Endothelial cell of umbilical vein (primary cell): ENCODE measurements at regions not wholly inside any gene's neighbourhood (a gene's known extent, or its start where the extent isn't known, plus 50 kb on each side); places are given as distances from the start of the nearest gene placed in this dataset.

ENCODE experiments used
- BruUV-seq: library from RNA; stranded (reverse); fragments of 400-500 nt; replicated peaks from 2 replicates; lab custom pipeline; 2021; lab: Mats Ljungman, UMichigan
- CTCF ChIA-PET: fragments of 300-600, 350-600 bp; sonication (Branson Sonifier 250); formaldehyde crosslinking; loops from one replicate; lab custom pipeline; 2021; ENCODE audit warnings: antibody characterized with exemption, inconsistent platforms; lab: Charles Lee
- POLR2A ChIA-PET: fragments of 300-600, 350-600 bp; sonication (Branson Sonifier 250); formaldehyde crosslinking; loops from one replicate; lab custom pipeline; 2021; ENCODE audit warnings: antibody characterized with exemption, inconsistent platforms; lab: Charles Lee
- DNase-seq: peaks from one replicate; pipeline ENCODE4 v3.0.0-alpha.2; 2011; ENCODE audit warnings: low read depth, low spot score
- FAIRE-seq: peaks from 2 replicates; lab custom pipeline; 2011; peaks lifted over from hg19 to GRCh38; lab: Jason Lieb, UNC
- H2AFZ ChIP-seq: 2 replicates; pipeline ENCODE4 v1.6.0; 2012; ENCODE audit warnings: low read depth, low read length, control low read depth, inconsistent platforms
- H3K27ac ChIP-seq: 2 replicates; pipeline ENCODE4 v1.5.1; 2011; ENCODE audit warnings: low read depth, mild to moderate bottlenecking, control low read depth, low read length, moderate library complexity; ENCODE audit not compliant: insufficient read depth
- H3K27me3 ChIP-seq, 2 experiments: 2 replicates each; pipeline versions ENCODE4 v1.6.0 to v1.6.1; 2011; ENCODE audit warnings: low read length in 2 of 2, mixed read lengths in 1 of 2; ENCODE audit not compliant: control insufficient read depth in 2 of 2, insufficient read depth in 2 of 2
- H3K36me3 ChIP-seq, 2 experiments: 2 replicates in 1 of 2; 3 replicates in 1 of 2; pipeline ENCODE4 v1.5.1; 2011; ENCODE audit warnings: low read length in 2 of 2, mild to moderate bottlenecking in 1 of 2, moderate library complexity in 1 of 2; ENCODE audit not compliant: control insufficient read depth in 2 of 2, insufficient read depth in 2 of 2; ENCODE audit errors: extremely low read depth in 1 of 2
- H3K4me1 ChIP-seq: 3 replicates; pipeline ENCODE4 v1.5.1; 2011; ENCODE audit warnings: mild to moderate bottlenecking, low read length; ENCODE audit not compliant: control insufficient read depth, insufficient read depth; ENCODE audit errors: extremely low read depth
- H3K4me2 ChIP-seq: 2 replicates; pipeline ENCODE4 v1.6.1; 2011; ENCODE audit warnings: low read length, control low read depth, mixed read lengths; ENCODE audit not compliant: insufficient read depth
- H3K4me3 ChIP-seq, 3 experiments: fragments of 200-600 bp in 1 of 3; sonication (generic), shearing (Covaris generic) in 1 of 3; replicated peaks in 1 of 3; 2 replicates each; pipeline ENCODE4 v1.5.1; 2011 to 2016; ENCODE audit warnings: control low read depth in 3 of 3, low read length in 3 of 3, mild to moderate bottlenecking in 2 of 3, inconsistent platforms in 1 of 3, low read depth in 1 of 3, moderate library complexity in 1 of 3; ENCODE audit not compliant: insufficient read depth in 1 of 3
- H3K79me2 ChIP-seq: 2 replicates; pipeline ENCODE4 v1.6.0; 2012; ENCODE audit warnings: low read length, inconsistent platforms; ENCODE audit not compliant: control insufficient read depth, insufficient read depth
- H3K9ac ChIP-seq: replicated peaks from 2 replicates; pipeline ENCODE3; 2011; ENCODE audit warnings: low read length, control low read depth; ENCODE audit not compliant: insufficient read depth; ENCODE audit errors: extremely low read depth
- H3K9me1 ChIP-seq: replicated peaks from 3 replicates; pipeline ENCODE4 v1.6.0; 2011; ENCODE audit warnings: mild to moderate bottlenecking, low read length; ENCODE audit not compliant: control insufficient read depth, insufficient read depth; ENCODE audit errors: extremely low read depth
- H3K9me3 ChIP-seq: replicated peaks from 2 replicates; pipeline ENCODE4 v1.5.1; 2012; ENCODE audit warnings: low read length, inconsistent platforms; ENCODE audit not compliant: control insufficient read depth, insufficient read depth
- H4K20me1 ChIP-seq: replicated peaks from 2 replicates; pipeline ENCODE3; 2011; ENCODE audit warnings: mild to moderate bottlenecking, low read length; ENCODE audit not compliant: control insufficient read depth, insufficient read depth; ENCODE audit errors: extremely low read depth
- EZH2 ChIP-seq: IDR thresholded peaks from 2 replicates; pipeline ENCODE4 v1.6.1; 2012; ENCODE audit warnings: borderline replicate concordance, low read depth, mild to moderate bottlenecking, moderate library complexity, low read length, inconsistent platforms; ENCODE audit not compliant: severe bottlenecking
- FOS ChIP-seq: IDR thresholded peaks from 2 replicates; pipeline ENCODE4 v1.6.1; 2011; ENCODE audit warnings: mild to moderate bottlenecking, low read length, moderate library complexity, borderline replicate concordance; ENCODE audit not compliant: insufficient read depth
- GATA2 ChIP-seq: IDR thresholded peaks from 2 replicates; pipeline ENCODE4 v1.7.0; 2011; ENCODE audit warnings: low read depth, mild to moderate bottlenecking, moderate library complexity, mixed read lengths, low read length; ENCODE audit not compliant: insufficient read length, insufficient read depth
- JUN ChIP-seq: IDR thresholded peaks from 2 replicates; pipeline ENCODE4 v1.6.1; 2011; ENCODE audit warnings: borderline replicate concordance, low read depth; ENCODE audit not compliant: insufficient read length, insufficient read depth
- MAX ChIP-seq: IDR thresholded peaks from 2 replicates; pipeline ENCODE4 v1.6.1; 2011; ENCODE audit not compliant: insufficient read depth, insufficient read length
- MYC ChIP-seq: IDR thresholded peaks from one replicate; pipeline ENCODE4 v1.6.1; 2011; ENCODE audit warnings: mild to moderate bottlenecking, low read depth, low read length
- POLR2A ChIP-seq: IDR thresholded peaks from 2 replicates; pipeline ENCODE4 v1.6.1; 2012; ENCODE audit warnings: low read depth, mild to moderate bottlenecking, control low read depth, low read length
- POLR2AphosphoS5 ChIP-seq: IDR thresholded peaks from 2 replicates; pipeline ENCODE4 v1.6.1; 2012; ENCODE audit warnings: low read depth, mild to moderate bottlenecking, control low read depth, low read length, moderate library complexity; ENCODE audit not compliant: insufficient read depth
- dilution Hi-C: fragments of 300-500 bp; cut with MboI; formaldehyde crosslinking; loops from one replicate; pipeline ENCODE4 v1.15.0; 2019; ENCODE audit warnings: low sequenced_read_pairs; ENCODE audit not compliant: extremely low pct_ligation_motif_present
- intact Hi-C: fragments of 100-400 bp; cut with micrococcal nuclease; formaldehyde crosslinking; loops from one replicate; pipeline ENCODE4 v1.10.0; 2022
- TF ChIP-seq, protein P1 (sequence below), 2 donors: IDR thresholded peaks; 1 replicate in 1 of 2; 2 replicates in 1 of 2; pipeline ENCODE4 v1.5.1; 2011; ENCODE audit warnings: low read length in 2 of 2, mild to moderate bottlenecking in 2 of 2, moderate library complexity in 2 of 2, control low read depth in 1 of 2, inconsistent platforms in 1 of 2, low read depth in 1 of 2; ENCODE audit not compliant: insufficient read depth in 1 of 2; ENCODE audit errors: extremely low read depth in 1 of 2

DNA sequence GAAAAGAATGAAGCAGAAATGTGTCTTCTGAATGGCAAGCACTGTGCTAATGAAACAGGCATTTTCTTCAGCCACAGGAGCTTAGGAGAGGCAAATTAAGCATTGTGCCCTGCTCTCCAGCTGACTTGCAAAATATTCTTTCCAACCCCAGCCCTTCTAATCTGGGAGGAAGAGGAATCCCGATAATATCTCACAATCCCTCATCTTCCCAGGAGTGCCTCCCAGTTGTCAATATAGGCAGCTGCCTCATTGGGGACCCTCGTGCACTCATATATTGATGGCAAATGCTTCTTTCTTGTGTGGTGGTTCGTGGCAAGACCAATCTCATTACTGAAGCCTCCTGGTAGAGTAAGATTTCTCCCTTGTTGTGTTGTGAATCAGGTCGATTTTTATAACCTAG is 299.0 kb downstream of the COG6 start:
- H3K27ac ChIP-seq, result no peak overlapping the region
- POLR2A ChIA-PET, result no interaction called here
- no peak overlapping the region for H3K9ac ChIP-seq
- intact Hi-C loops (loop anchor here (5.0 to 10.0 kb wide), 3 partner anchors 178 to 820 kb away; partner anchors contain the start of gene MRPS31), dilution Hi-C loops (no loop called here)
- H3K9me1 ChIP-seq, result no peaks in the 10 kb centered on the region
- no peaks in the 10 kb centered on the region for H3K79me2 ChIP-seq
- H3K36me3 ChIP-seq, result no peaks in the 10 kb centered on the region
- no peaks in the 10 kb centered on the region for H4K20me1 ChIP-seq
- DNase-seq, result no peak
- no peak for FAIRE-seq
- BruUV-seq, result no TSS peak
- H3K4me1 ChIP-seq, result peaks cover 24% of the 10 kb centered on the region
- H3K4me2 ChIP-seq, result no peak overlapping the region
- CTCF ChIA-PET, result no interaction called here
- no peak overlapping the region for H3K4me3 ChIP-seq
- TF ChIP-seq MAX, result no peak
- TF ChIP-seq, protein P1, sequence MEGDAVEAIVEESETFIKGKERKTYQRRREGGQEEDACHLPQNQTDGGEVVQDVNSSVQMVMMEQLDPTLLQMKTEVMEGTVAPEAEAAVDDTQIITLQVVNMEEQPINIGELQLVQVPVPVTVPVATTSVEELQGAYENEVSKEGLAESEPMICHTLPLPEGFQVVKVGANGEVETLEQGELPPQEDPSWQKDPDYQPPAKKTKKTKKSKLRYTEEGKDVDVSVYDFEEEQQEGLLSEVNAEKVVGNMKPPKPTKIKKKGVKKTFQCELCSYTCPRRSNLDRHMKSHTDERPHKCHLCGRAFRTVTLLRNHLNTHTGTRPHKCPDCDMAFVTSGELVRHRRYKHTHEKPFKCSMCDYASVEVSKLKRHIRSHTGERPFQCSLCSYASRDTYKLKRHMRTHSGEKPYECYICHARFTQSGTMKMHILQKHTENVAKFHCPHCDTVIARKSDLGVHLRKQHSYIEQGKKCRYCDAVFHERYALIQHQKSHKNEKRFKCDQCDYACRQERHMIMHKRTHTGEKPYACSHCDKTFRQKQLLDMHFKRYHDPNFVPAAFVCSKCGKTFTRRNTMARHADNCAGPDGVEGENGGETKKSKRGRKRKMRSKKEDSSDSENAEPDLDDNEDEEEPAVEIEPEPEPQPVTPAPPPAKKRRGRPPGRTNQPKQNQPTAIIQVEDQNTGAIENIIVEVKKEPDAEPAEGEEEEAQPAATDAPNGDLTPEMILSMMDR (IDR thresholded peaks at IDR 0.05; ENCODE audit: extremely low read depth in 1 of 2, insufficient read depth in 1 of 2, low read depth in 1 of 2, low read length in 2 of 2), result no peak
- no peak for TF ChIP-seq POLR2A
- no peak for TF ChIP-seq EZH2
- no peak for TF ChIP-seq JUN
- TF ChIP-seq MYC, result no peak
- TF ChIP-seq GATA2, result no peak
- TF ChIP-seq POLR2AphosphoS5, result no peak
- TF ChIP-seq FOS, result no peak
- no peaks in the 10 kb centered on the region for H3K9me3 ChIP-seq
- no peak overlapping the region for H2AFZ ChIP-seq
- H3K27me3 ChIP-seq, result no peaks in the 10 kb centered on the region
